PC-9 (cell line): ENCODE measurements at regions not wholly inside any gene's neighbourhood (a gene's known extent, or its start where the extent isn't known, plus 50 kb on each side); places are given as distances from the start of the nearest gene placed in this dataset.

ENCODE experiments used
- CTCF ChIP-seq: fragments of 200-600 bp; sonication (generic); conservative IDR thresholded peaks from 2 replicates; pipeline ENCODE4 v1.6.1; 2017; ENCODE audit warnings: mixed run types, antibody characterized with exemption, mild to moderate bottlenecking, moderate library complexity
- EZH2 ChIP-seq: fragments of 200-600 bp; sonication (generic); IDR thresholded peaks from 2 replicates; pipeline ENCODE4 v1.8.0; 2017; ENCODE audit warnings: antibody characterized with exemption, low read depth

GRCh38 chr3:191135175-191135574 is 63.9 kb upstream of the OSTN start:
- TF ChIP-seq CTCF (no peak), EZH2 (no peak)
